Activated T-helper 2 cell treated with anti-CD3 and anti-CD28 coated beads, Interferon-gamma antibody, Interleukin-2, Interleukin-4, amounts not matched to agents 10 μg/mL and 5 μg/mL and 100 μg/mL, durations not matched to agents 14 hours and 24 hours and 36 hours (primary cell): ENCODE measurements at regions not wholly inside any gene's neighbourhood (a gene's known extent, or its start where the extent isn't known, plus 50 kb on each side); places are given as distances from the start of the nearest gene placed in this dataset.
"Not testable (repeated sequence)": the region's sequence is repeated elsewhere in the genome, so short reads cannot be mapped to it uniquely, and the experiment has no call there.

Source experiments
- DNase-seq: peaks from one replicate; pipeline ENCODE4 v3.0.0; 2021; ENCODE audit warnings: low spot score
- H3K27ac Mint-ChIP-seq: one replicate; pipeline ENCODE4 v1.8.0; 2021; ENCODE audit warnings: mixed read lengths
- H3K27me3 Mint-ChIP-seq: one replicate; pipeline ENCODE4 v1.8.0; 2021; ENCODE audit warnings: low read depth, mixed read lengths
- H3K36me3 Mint-ChIP-seq: one replicate; pipeline ENCODE4 v1.8.0; 2021; ENCODE audit warnings: low read depth, mixed read lengths
- H3K4me1 Mint-ChIP-seq: one replicate; pipeline ENCODE4 v1.8.0; 2021; ENCODE audit warnings: low read depth, mixed read lengths
- H3K4me3 Mint-ChIP-seq: one replicate; pipeline ENCODE4 v1.8.0; 2021; ENCODE audit warnings: low read depth, mild to moderate bottlenecking, moderate library complexity, mixed read lengths
- H3K9me3 Mint-ChIP-seq: one replicate; pipeline ENCODE4 v1.8.0; 2021; ENCODE audit warnings: mixed read lengths
- intact Hi-C: fragments of 100-400 bp; cut with micrococcal nuclease; formaldehyde crosslinking; loops from one replicate; pipeline ENCODE4 v1.15.1; 2023

DNA sequence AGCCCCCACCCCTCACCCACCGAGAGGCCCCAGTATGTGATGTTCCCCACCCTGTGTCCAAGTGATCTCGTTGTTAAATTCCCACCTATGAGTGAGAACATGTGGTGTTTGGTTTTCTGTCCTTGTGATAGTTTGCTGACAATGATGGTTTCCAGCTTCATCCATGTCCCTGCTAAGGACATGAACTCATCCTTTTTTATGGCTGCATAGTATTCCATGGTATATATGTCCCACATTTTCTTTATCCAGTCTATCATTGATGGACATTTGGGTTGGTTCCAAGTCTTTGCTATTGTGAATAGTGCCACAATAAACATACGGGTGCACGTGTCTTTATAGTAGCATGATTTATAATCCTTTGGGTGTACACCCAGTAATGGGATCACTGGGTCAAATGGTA is 79.2 kb downstream of the PXDC1 start:
- intact Hi-C loops, H3K27ac Mint-ChIP-seq, H3K27me3 Mint-ChIP-seq, DNase-seq, H3K4me1 Mint-ChIP-seq, H3K9me3 Mint-ChIP-seq, H3K4me3 Mint-ChIP-seq, H3K36me3 Mint-ChIP-seq: not testable (repeated sequence)

DNA sequence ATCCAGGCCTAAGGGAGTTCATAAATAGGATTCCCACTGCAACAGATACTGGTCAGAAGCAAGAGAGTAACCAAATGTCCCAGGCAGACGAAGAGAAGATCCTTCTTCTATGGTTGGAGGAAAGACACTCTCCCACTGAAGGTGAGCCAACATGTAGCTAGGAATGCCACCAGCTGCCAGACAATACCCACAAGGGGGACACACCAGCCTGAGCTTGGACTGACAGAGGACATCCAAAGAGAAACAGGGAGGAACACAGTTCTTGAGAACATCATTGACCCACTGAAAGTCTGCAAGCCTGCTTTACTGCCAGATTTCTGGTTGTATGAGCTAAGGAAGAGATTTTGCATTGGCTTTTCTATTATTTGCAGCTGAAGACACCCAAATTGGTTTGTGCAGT is 80.1 kb downstream of the PXDC1 start:
- no peak overlapping the region for H3K4me3 Mint-ChIP-seq
- no peak overlapping the region for H3K27ac Mint-ChIP-seq
- DNase-seq, result no peak
- H3K36me3 Mint-ChIP-seq, result no peaks in the 10 kb centered on the region
- intact Hi-C loops, result no loop called here
- peaks cover 3% of the 10 kb centered on the region for H3K9me3 Mint-ChIP-seq
- H3K4me1 Mint-ChIP-seq, result no peaks in the 10 kb centered on the region
- peaks cover 12% of the 10 kb centered on the region for H3K27me3 Mint-ChIP-seq

DNA sequence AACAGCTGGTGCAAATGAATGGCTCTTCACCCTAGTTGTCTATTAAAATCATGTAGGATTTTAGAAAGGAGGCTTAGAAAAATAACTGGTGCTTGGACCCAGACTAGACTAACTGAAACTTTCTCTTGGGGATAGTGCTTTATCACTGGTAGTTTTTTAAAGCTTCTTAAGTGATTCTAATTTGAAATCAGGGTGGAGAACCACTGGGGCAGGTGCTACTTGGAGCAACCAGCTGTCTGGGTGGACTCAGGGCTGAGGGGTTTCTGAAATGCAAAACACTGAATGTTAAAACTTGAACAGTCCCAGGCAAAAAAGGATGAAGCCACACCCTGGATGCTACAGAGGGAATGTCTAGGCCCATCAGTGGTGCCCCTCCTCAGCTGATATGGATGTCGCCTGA is 81.2 kb downstream of the PXDC1 start:
- peaks cover 3% of the 10 kb centered on the region for H3K9me3 Mint-ChIP-seq
- peaks cover 12% of the 10 kb centered on the region for H3K27me3 Mint-ChIP-seq
- DNase-seq, result no peak
- no peaks in the 10 kb centered on the region for H3K36me3 Mint-ChIP-seq
- no peaks in the 10 kb centered on the region for H3K4me1 Mint-ChIP-seq
- no peak overlapping the region for H3K27ac Mint-ChIP-seq
- H3K4me3 Mint-ChIP-seq, result no peak overlapping the region
- intact Hi-C loops, result no loop called here

DNA sequence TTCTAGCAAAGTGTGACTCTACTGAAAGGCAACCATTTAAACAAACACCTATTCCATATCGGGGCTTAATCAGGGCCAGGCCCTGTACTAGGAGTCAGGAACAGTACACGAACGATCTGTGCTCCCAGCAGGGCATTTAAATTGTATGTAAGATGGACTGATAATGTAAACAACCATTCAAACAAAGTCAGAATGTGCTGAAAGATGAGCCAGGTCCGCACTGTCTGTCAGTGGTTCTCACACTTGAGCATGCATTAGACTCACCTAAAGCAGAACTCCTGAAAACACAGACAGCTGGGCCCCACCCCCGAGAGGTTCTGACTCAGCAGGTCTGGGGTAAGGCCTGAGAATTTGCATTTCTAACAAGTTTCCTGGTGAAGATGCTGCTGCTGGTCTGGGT is 81.6 kb downstream of the PXDC1 start:
- no peak for DNase-seq
- Mint-ChIP-seq H3K4me1 (no peaks in the 10 kb centered on the region), H3K4me3 (no peak overlapping the region), H3K27me3 (peaks cover 9% of the 10 kb centered on the region), H3K9me3 (peaks cover 3% of the 10 kb centered on the region), H3K36me3 (no peaks in the 10 kb centered on the region), H3K27ac (no peak overlapping the region)
- intact Hi-C loops, result no loop called here

DNA sequence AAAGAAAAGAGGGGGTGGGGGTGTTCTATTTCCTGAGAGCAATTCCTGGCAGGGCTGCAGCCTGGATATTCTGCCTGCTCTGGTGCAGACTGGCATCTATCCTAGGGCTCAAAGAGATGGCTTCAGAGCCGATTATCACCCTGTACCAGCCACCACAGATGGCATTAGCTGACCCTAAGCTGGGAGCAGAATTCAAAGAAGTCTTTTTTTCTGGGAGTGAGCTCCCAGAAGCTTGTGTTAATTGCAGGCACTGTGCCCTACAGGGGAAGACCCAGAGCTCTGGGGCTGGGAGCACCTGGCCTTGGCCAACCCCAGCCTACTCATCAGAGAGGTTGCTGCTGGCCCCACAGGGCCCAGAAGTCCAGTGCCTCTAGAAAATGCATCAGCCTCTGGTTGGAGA is 85.9 kb downstream of the PXDC1 start:
- intact Hi-C loops, result no loop called here
- Mint-ChIP-seq H3K27ac (no peak overlapping the region), H3K4me3 (no peak overlapping the region), H3K27me3 (peaks cover 4% of the 10 kb centered on the region), H3K9me3 (no peaks in the 10 kb centered on the region), H3K36me3 (no peaks in the 10 kb centered on the region), H3K4me1 (no peaks in the 10 kb centered on the region)
- DNase-seq, result no peak

GRCh38 chr6:3664625-3665041 is 86.9 kb downstream of the PXDC1 start:
- Mint-ChIP-seq H3K4me3 (no peak overlapping the region), H3K4me1 (no peaks in the 10 kb centered on the region)
- intact Hi-C loops, result no loop called here

DNA sequence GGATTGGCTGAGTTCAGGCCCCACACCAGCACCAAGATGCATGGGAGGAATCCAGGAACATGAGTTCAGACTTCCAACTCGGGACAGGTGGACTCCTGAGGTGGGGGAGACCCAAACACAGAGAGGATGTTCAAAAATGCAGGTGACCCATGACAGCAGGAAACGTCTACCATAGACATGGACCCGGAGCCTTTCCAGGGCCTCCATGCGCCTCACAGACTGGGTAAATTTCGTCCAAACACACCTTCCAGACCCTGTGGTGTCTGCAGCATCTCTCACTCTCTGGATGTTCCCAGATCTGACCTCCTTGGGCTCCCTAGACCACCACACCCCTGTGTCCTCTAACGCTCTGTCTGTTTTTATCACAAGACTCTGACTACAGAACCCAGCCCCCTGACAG is 87.7 kb downstream of the PXDC1 start:
- intact Hi-C loops, result no loop called here
- Mint-ChIP-seq H3K36me3 (no peaks in the 10 kb centered on the region), H3K27ac (no peak overlapping the region), H3K9me3 (no peaks in the 10 kb centered on the region), H3K27me3 (peaks cover 4% of the 10 kb centered on the region), H3K4me1 (no peaks in the 10 kb centered on the region), H3K4me3 (no peak overlapping the region)
- DNase-seq, result no peak

More at GRCh38 chr6:3664625-3665041, 86.9 kb downstream of the PXDC1 start:
- Mint-ChIP-seq H3K27ac (no peak overlapping the region), H3K36me3 (no peaks in the 10 kb centered on the region), H3K27me3 (peaks cover 4% of the 10 kb centered on the region), H3K9me3 (no peaks in the 10 kb centered on the region)
- no peak for DNase-seq

DNA sequence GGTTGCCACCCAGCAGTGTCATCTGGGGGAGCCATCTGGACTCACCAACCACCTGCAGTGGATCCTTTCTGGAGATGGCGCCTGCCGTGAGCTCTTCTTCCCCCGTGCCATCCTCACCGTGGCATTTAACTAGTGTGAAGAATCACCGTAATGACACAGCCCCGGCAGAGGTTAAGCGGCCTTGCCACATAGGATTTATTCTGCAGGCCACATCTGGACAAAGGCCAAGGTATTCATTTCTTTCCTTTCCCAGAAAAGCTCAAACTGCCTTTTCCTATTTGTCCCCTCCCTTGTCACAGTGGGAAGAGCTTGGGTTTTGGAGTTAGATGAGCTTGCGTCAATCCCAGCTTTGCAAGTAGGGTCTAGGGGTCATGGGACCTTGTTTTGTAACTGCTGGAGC is 88.4 kb downstream of the PXDC1 start:
- Mint-ChIP-seq H3K9me3 (no peaks in the 10 kb centered on the region), H3K36me3 (no peaks in the 10 kb centered on the region), H3K4me3 (no peak overlapping the region), H3K27me3 (peaks cover 4% of the 10 kb centered on the region), H3K4me1 (no peaks in the 10 kb centered on the region), H3K27ac (no peak overlapping the region)
- intact Hi-C loops, result no loop called here
- DNase-seq, result no peak

- Mint-ChIP-seq H3K4me1 (no peaks in the 10 kb centered on the region), H3K27ac (no peak overlapping the region), H3K4me3 (no peak overlapping the region), H3K9me3 (no peaks in the 10 kb centered on the region), H3K36me3 (no peaks in the 10 kb centered on the region), H3K27me3 (no peaks in the 10 kb centered on the region)
- intact Hi-C loops, result no loop called here
- no peak for DNase-seq
These were observed 90.1 kb downstream of the PXDC1 start for GRCh38 chr6:3661390-3661789.

- Mint-ChIP-seq H3K4me1 (no peaks in the 10 kb centered on the region), H3K27me3 (no peaks in the 10 kb centered on the region), H3K36me3 (no peaks in the 10 kb centered on the region), H3K4me3 (no peak overlapping the region), H3K9me3 (no peaks in the 10 kb centered on the region), H3K27ac (no peak overlapping the region)
- intact Hi-C loops, result no loop called here
- DNase-seq, result no peak
These were observed 91.0 kb downstream of the PXDC1 start for GRCh38 chr6:3660473-3660872.

DNA sequence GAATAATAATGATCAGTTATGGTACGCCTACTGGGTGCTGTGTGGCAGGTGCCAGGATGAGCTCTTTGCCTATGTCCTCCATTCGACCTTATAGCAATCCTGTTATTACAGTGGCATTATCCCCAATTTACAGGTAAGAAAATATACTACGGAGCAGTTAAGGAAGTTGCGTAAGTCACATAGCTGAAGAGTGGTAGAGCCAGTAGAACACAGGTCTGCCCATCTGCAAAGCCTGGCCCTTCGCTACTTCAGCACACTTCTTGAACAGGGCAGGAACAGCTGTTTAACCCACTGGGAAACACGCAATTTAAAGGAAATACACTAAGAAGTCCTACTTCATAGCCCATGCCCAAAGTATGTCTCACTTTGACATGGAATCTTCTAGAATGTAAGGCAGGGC is 91.8 kb downstream of the PXDC1 start:
- Mint-ChIP-seq H3K9me3 (no peaks in the 10 kb centered on the region), H3K27me3 (no peaks in the 10 kb centered on the region), H3K36me3 (no peaks in the 10 kb centered on the region), H3K27ac (no peak overlapping the region), H3K4me1 (no peaks in the 10 kb centered on the region), H3K4me3 (no peak overlapping the region)
- DNase-seq, result no peak
- intact Hi-C loops, result no loop called here

DNA sequence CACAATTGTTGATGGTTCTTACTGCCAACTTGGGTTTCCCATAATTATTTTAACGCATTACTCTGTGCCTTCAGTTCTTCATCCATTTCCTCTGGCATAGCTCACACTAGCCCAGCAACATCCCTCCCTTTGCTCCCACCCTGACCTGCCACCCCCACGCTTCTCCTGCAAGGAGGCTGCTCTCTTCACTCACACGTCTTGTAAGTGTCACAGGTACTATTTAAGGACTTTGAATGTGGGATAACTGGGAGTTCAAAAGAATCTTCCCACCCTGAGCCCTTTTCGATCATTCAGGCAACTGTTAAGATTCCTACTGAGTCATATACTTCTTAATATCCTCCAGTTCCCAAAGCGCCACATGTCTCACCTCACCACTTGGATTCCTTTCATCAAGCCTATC is 95.4 kb downstream of the PXDC1 start:
- Mint-ChIP-seq H3K27me3 (no peaks in the 10 kb centered on the region), H3K4me3 (no peak overlapping the region), H3K9me3 (no peaks in the 10 kb centered on the region), H3K27ac (no peak overlapping the region), H3K4me1 (no peaks in the 10 kb centered on the region), H3K36me3 (no peaks in the 10 kb centered on the region)
- no peak for DNase-seq
- intact Hi-C loops, result no loop called here

DNA sequence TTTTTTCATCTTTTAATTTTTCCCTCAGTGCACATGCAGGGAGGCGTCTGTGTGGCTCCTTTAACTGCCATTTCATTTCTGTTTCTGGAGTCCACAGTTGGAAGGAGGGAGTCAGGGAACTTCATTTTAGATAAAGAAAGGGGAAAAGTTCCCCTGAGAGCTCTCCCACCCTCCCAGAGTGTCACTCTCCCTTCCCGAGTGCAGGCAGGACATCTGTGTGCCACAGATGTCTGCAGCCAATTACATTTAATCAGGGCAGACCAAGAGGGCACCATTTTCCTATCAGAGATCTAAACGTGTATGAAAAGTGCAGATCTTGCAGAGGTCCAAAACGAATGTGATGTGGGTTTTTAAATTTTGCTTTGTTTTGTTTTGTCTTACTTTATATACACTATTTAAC is 96.6 kb downstream of the PXDC1 start:
- no peak for DNase-seq
- H3K27ac Mint-ChIP-seq, result no peak overlapping the region
- no peak overlapping the region for H3K4me3 Mint-ChIP-seq
- intact Hi-C loops, result no loop called here
- no peaks in the 10 kb centered on the region for H3K4me1 Mint-ChIP-seq
- no peaks in the 10 kb centered on the region for H3K27me3 Mint-ChIP-seq
- H3K36me3 Mint-ChIP-seq, result no peaks in the 10 kb centered on the region
- H3K9me3 Mint-ChIP-seq, result no peaks in the 10 kb centered on the region

DNA sequence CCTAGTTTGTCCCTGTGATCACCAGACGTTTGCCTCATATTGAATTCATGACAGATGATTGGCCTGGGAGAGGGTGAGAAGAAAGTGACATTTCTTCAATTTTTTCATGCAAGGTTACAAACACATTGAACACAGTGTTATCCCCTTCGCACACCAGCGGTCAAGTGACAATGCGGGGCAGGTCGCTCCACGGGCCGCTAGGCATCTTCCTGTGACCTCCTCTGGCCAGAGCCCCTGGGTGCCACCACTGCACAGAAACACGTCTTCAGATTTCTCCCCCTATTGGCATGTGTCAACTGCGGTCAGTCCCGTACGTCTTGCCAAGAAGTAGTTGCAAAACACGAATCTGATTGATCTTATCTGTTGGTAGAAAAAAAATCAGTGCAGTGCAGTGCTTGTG is 97.1 kb downstream of the PXDC1 start:
- no peak overlapping the region for H3K27ac Mint-ChIP-seq
- intact Hi-C loops, result no loop called here
- H3K4me1 Mint-ChIP-seq, result no peaks in the 10 kb centered on the region
- no peaks in the 10 kb centered on the region for H3K9me3 Mint-ChIP-seq
- DNase-seq, result no peak
- H3K27me3 Mint-ChIP-seq, result no peaks in the 10 kb centered on the region
- no peak overlapping the region for H3K4me3 Mint-ChIP-seq
- H3K36me3 Mint-ChIP-seq, result no peaks in the 10 kb centered on the region
